Spinal cord (tissue), 9 donors: ENCODE measurements at regions not wholly inside any gene's neighbourhood (a gene's known extent, or its start where the extent isn't known, plus 50 kb on each side); places are given as distances from the start of the nearest gene placed in this dataset.

Experiments
- DNase-seq, 6 donors: peaks; one replicate each; pipeline versions ENCODE4 v3.0.0 to v3.0.0-alpha.2; 2013 to 2015; ENCODE audit warnings: low spot score in 6 of 6, low read depth in 4 of 6
- H3K27ac ChIP-seq: one replicate; pipeline ENCODE4 v1.5.1; 2013; ENCODE audit warnings: low read depth, low read length, control low read depth
- H3K27me3 ChIP-seq: one replicate; pipeline ENCODE4 v1.6.1; 2013; ENCODE audit warnings: low read length; ENCODE audit not compliant: control insufficient read depth, insufficient read depth
- H3K36me3 ChIP-seq: one replicate; pipeline ENCODE4 v1.6.1; 2013; ENCODE audit warnings: low read length; ENCODE audit not compliant: control insufficient read depth, insufficient read depth
- H3K4me1 ChIP-seq: one replicate; pipeline ENCODE4 v1.6.1; 2013; ENCODE audit warnings: low read length; ENCODE audit not compliant: control insufficient read depth, insufficient read depth
- H3K4me3 ChIP-seq: one replicate; pipeline ENCODE4 v1.5.1; 2013; ENCODE audit warnings: low read depth, low read length, control low read depth
- H3K9me3 ChIP-seq: one replicate; pipeline ENCODE4 v1.6.1; 2013; ENCODE audit warnings: low read length; ENCODE audit not compliant: control insufficient read depth, insufficient read depth
- WGBS: methylation state at CpG from one replicate; pipeline ENCODE4 v1.1.5; 2013; ENCODE audit warnings: missing lambda C conversion rate; ENCODE audit not compliant: insufficient coverage; 5-methylcytosine and 5-hydroxymethylcytosine counted together
- donor health status: healthy.

GRCh38 chr6:169981568-169981967 lies 230.1 kb downstream of the ERMARD start:
- H3K9me3 ChIP-seq = no peaks in the 10 kb centered on the region
- H3K4me3 ChIP-seq = no peak overlapping the region
- no peak overlapping the region for H3K27ac ChIP-seq
- H3K36me3 ChIP-seq = peaks cover 3% of the 10 kb centered on the region
- 96% methylated on average over 6 of the region's 6 CpGs for WGBS
- H3K27me3 ChIP-seq = peaks cover 2% of the 10 kb centered on the region
- H3K4me1 ChIP-seq = peaks cover 8% of the 10 kb centered on the region
- no peak for DNase-seq

GRCh38 chr6:169980826-169981450 lies 229.5 kb downstream of the ERMARD start:
- 61% methylated on average over 9 of the region's 14 CpGs for WGBS
- peaks cover 2% of the 10 kb centered on the region for H3K27me3 ChIP-seq
- no peak overlapping the region for H3K4me3 ChIP-seq
- no peaks in the 10 kb centered on the region for H3K9me3 ChIP-seq
- H3K27ac ChIP-seq = no peak overlapping the region
- peaks cover 10% of the 10 kb centered on the region for H3K4me1 ChIP-seq
- DNase-seq = no peak
- H3K36me3 ChIP-seq = peaks cover 3% of the 10 kb centered on the region

GRCh38 chr6:169979873-169980432 lies 228.5 kb downstream of the ERMARD start:
- Histone ChIP-seq H3K9me3 (no peaks in the 10 kb centered on the region), H3K27ac (no peak overlapping the region), H3K4me3 (no peak overlapping the region), H3K36me3 (peaks cover 5% of the 10 kb centered on the region), H3K27me3 (peaks cover 2% of the 10 kb centered on the region), H3K4me1 (peaks cover 10% of the 10 kb centered on the region)
- 62% methylated on average over 13 of the region's 14 CpGs for WGBS
- DNase-seq = no peak

GRCh38 chr6:169978615-169979161 lies 227.3 kb downstream of the ERMARD start:
- no peak overlapping the region for H3K4me3 ChIP-seq
- WGBS = 77% methylated on average over 26 of the region's 26 CpGs
- peaks cover 5% of the 10 kb centered on the region for H3K36me3 ChIP-seq
- no peaks in the 10 kb centered on the region for H3K9me3 ChIP-seq
- no peak overlapping the region for H3K27ac ChIP-seq
- DNase-seq = peak in 1 of 6 donors; percentile 41
- peaks cover 2% of the 10 kb centered on the region for H3K27me3 ChIP-seq
- peaks cover 10% of the 10 kb centered on the region for H3K4me1 ChIP-seq

GRCh38 chr6:169977434-169978265 lies 226.2 kb downstream of the ERMARD start:
- peaks cover 3% of the 10 kb centered on the region for H3K36me3 ChIP-seq
- H3K27ac ChIP-seq = no peak overlapping the region
- H3K4me1 ChIP-seq = peaks cover 10% of the 10 kb centered on the region
- H3K27me3 ChIP-seq = peaks cover 2% of the 10 kb centered on the region
- H3K9me3 ChIP-seq = no peaks in the 10 kb centered on the region
- no peak for DNase-seq
- no peak overlapping the region for H3K4me3 ChIP-seq
- 92% methylated on average over 26 of the region's 28 CpGs for WGBS

GRCh38 chr6:169976301-169977081 lies 225.1 kb downstream of the ERMARD start:
- no peak overlapping the region for H3K4me3 ChIP-seq
- no peak for DNase-seq
- peaks cover 10% of the 10 kb centered on the region for H3K4me1 ChIP-seq
- H3K27ac ChIP-seq = no peak overlapping the region
- no peaks in the 10 kb centered on the region for H3K9me3 ChIP-seq
- peaks cover 2% of the 10 kb centered on the region for H3K27me3 ChIP-seq
- WGBS = 48% methylated on average over 22 of the region's 31 CpGs
- peaks cover 3% of the 10 kb centered on the region for H3K36me3 ChIP-seq

GRCh38 chr6:169975701-169976100 lies 224.3 kb downstream of the ERMARD start:
- peaks cover 2% of the 10 kb centered on the region for H3K27me3 ChIP-seq
- no peak overlapping the region for H3K27ac ChIP-seq
- 78% methylated on average over 10 of the region's 10 CpGs for WGBS
- no peak overlapping the region for H3K4me3 ChIP-seq
- peaks cover 10% of the 10 kb centered on the region for H3K4me1 ChIP-seq
- H3K36me3 ChIP-seq = peaks cover 5% of the 10 kb centered on the region
- no peaks in the 10 kb centered on the region for H3K9me3 ChIP-seq
- DNase-seq = no peak

GRCh38 chr6:169975286-169975685 lies 223.9 kb downstream of the ERMARD start:
- WGBS = 67% methylated on average over 13 of the region's 14 CpGs
- Histone ChIP-seq H3K9me3 (no peaks in the 10 kb centered on the region), H3K27me3 (peaks cover 2% of the 10 kb centered on the region), H3K4me1 (peaks cover 10% of the 10 kb centered on the region), H3K36me3 (peaks cover 9% of the 10 kb centered on the region), H3K27ac (no peak overlapping the region), H3K4me3 (no peak overlapping the region)
- no peak for DNase-seq

GRCh38 chr6:169974663-169975062 lies 223.2 kb downstream of the ERMARD start:
- Histone ChIP-seq H3K9me3 (no peaks in the 10 kb centered on the region), H3K4me3 (no peak overlapping the region), H3K27me3 (peaks cover 2% of the 10 kb centered on the region), H3K27ac (no peak overlapping the region), H3K4me1 (peaks cover 12% of the 10 kb centered on the region), H3K36me3 (peaks cover 9% of the 10 kb centered on the region)
- DNase-seq = no peak
- WGBS = 67% methylated on average over 2 of the region's 8 CpGs
